Caco-2 (cell line): ENCODE measurements at regions not wholly inside any gene's neighbourhood (a gene's known extent, or its start where the extent isn't known, plus 50 kb on each side); places are given as distances from the start of the nearest gene placed in this dataset.

Experiments used
- BruUV-seq: library from RNA; stranded (reverse); fragments of 400-500 nt; replicated peaks from 2 replicates; lab custom pipeline; 2021; lab: Mats Ljungman, UMichigan
- CTCF ChIA-PET: fragments of 300-600 bp; sonication (Branson Sonifier 250); formaldehyde crosslinking; loops from one replicate; lab custom pipeline; 2022; ENCODE audit warnings: antibody characterized with exemption; lab: Charles Lee
- POLR2A ChIA-PET: fragments of 300-600 bp; sonication (Branson Sonifier 250); formaldehyde crosslinking; loops from one replicate; lab custom pipeline; 2022; ENCODE audit warnings: antibody characterized with exemption; lab: Charles Lee
- DNase-seq, 2 experiments: peaks; one replicate each; pipeline versions ENCODE4 v3.0.0 to v3.0.0-alpha.2; 2020 to 2022
- H3K27me3 ChIP-seq: replicated peaks from 2 replicates; pipeline ENCODE4 v1.6.0; 2011; ENCODE audit warnings: low read length; ENCODE audit not compliant: control insufficient read depth, insufficient read depth
- H3K36me3 ChIP-seq: 2 replicates; pipeline ENCODE4 v1.5.1; 2011; ENCODE audit warnings: low read length; ENCODE audit not compliant: control insufficient read depth, insufficient read depth
- H3K4me1 ChIP-seq: fragments of 250-450 bp; sonication (Bioruptor Pico); 2 replicates; pipeline ENCODE4 v1.5.1; 2020; ENCODE audit warnings: mild to moderate bottlenecking
- H3K4me3 ChIP-seq: 2 replicates; pipeline ENCODE4 v1.5.1; 2011; ENCODE audit warnings: low read depth, mild to moderate bottlenecking, control low read depth, low read length
- H3K9me3 ChIP-seq: fragments of 250-450 bp; sonication (Bioruptor Pico); 2 replicates; pipeline ENCODE4 v1.5.1; 2020; ENCODE audit warnings: mild to moderate bottlenecking, moderate library complexity
- H3K27ac Mint-ChIP-seq: one replicate; pipeline ENCODE4 v1.8.0; 2022; ENCODE audit warnings: mixed read lengths; ENCODE audit not compliant: unreplicated experiment
- H3K27me3 Mint-ChIP-seq: one replicate; pipeline ENCODE4 v1.8.0; 2022; ENCODE audit warnings: mixed read lengths; ENCODE audit not compliant: insufficient read depth, unreplicated experiment
- H3K36me3 Mint-ChIP-seq: one replicate; pipeline ENCODE4 v1.8.0; 2022; ENCODE audit warnings: mild to moderate bottlenecking, mixed read lengths; ENCODE audit not compliant: insufficient read depth, unreplicated experiment
- H3K4me1 Mint-ChIP-seq: one replicate; pipeline ENCODE4 v1.8.0; 2022; ENCODE audit warnings: low read depth, mixed read lengths; ENCODE audit not compliant: unreplicated experiment
- H3K4me3 Mint-ChIP-seq: one replicate; pipeline ENCODE4 v1.8.0; 2022; ENCODE audit warnings: mild to moderate bottlenecking, moderate library complexity, mixed read lengths; ENCODE audit not compliant: unreplicated experiment
- H3K9me3 Mint-ChIP-seq: one replicate; pipeline ENCODE4 v1.8.0; 2022; ENCODE audit warnings: mixed read lengths; ENCODE audit not compliant: unreplicated experiment
- intact Hi-C: fragments of 100-400 bp; cut with micrococcal nuclease; formaldehyde crosslinking; loops from one replicate; pipeline ENCODE4 v1.10.0; 2022; ENCODE audit not compliant: unreplicated experiment
- TF ChIP-seq, protein P1 (sequence below), 2 experiments: fragments of 200-600 bp in 1 of 2; IDR thresholded peaks; 1 replicate in 1 of 2; 2 replicates in 1 of 2; pipeline versions ENCODE4 v1.5.1 to v1.8.0; 2011 to 2022; ENCODE audit warnings: antibody characterized with exemption in 1 of 2, control low read depth in 1 of 2, inconsistent platforms in 1 of 2, low read depth in 1 of 2, low read length in 1 of 2, mild to moderate bottlenecking in 1 of 2, moderate library complexity in 1 of 2; ENCODE audit not compliant: insufficient read depth in 1 of 2, severe bottlenecking in 1 of 2, unreplicated experiment in 1 of 2

DNA sequence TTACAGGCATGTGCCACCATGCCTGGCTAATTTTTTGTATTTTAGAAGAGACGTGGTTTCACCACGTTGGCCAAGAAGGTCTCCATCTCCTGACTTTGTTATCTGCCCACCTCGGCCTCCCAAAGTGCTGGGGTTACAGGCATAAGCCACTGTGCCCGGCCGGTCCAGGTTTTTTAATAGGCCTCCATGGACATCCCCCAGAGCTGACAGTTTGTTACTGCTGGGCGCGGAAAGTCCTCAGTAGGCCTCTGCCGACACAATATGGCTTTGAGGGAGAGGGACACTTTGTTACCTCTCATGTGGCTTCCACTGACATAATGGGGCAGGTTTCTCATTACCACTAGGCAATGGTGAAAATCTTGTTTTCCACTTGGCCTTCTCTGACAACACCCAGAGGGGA, 152.0 kb downstream of the WNT7A start:
- H3K27ac Mint-ChIP-seq = no peak overlapping the region

DNA sequence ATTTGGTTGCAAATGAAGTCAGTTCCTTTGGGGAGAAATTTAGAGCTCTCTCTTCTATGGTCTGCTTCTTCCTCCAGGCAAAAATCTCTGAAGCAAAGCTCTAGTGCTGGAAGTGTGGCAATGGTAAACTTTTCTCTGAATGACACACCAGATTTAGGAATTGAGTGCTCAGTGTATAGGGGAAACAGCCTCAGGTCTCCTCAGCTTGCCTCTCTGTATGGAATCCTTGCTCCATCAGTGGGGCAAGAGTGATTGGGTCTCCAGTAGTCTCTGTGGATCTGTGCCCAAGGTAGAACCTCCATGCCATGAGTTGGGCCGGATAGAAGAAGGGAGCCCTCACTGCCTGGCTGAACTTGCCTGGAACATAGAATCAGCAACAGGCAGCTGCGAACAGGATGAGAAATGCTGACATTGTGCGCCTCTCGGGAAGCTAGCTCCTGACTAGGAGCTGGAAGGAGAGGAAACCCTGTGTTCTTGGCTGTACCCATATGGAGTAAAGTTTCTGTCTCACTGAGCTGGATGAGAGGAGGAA, 156.1 kb downstream of the WNT7A start:
- H3K27me3 ChIP-seq = no peaks in the 10 kb centered on the region
- no peak for DNase-seq
- peaks cover 13% of the 10 kb centered on the region for H3K9me3 Mint-ChIP-seq
- no peak overlapping the region for H3K27ac Mint-ChIP-seq
- TF ChIP-seq, protein P1, sequence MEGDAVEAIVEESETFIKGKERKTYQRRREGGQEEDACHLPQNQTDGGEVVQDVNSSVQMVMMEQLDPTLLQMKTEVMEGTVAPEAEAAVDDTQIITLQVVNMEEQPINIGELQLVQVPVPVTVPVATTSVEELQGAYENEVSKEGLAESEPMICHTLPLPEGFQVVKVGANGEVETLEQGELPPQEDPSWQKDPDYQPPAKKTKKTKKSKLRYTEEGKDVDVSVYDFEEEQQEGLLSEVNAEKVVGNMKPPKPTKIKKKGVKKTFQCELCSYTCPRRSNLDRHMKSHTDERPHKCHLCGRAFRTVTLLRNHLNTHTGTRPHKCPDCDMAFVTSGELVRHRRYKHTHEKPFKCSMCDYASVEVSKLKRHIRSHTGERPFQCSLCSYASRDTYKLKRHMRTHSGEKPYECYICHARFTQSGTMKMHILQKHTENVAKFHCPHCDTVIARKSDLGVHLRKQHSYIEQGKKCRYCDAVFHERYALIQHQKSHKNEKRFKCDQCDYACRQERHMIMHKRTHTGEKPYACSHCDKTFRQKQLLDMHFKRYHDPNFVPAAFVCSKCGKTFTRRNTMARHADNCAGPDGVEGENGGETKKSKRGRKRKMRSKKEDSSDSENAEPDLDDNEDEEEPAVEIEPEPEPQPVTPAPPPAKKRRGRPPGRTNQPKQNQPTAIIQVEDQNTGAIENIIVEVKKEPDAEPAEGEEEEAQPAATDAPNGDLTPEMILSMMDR (IDR thresholded peaks at IDR 0.05; ENCODE audit: insufficient read depth in 1 of 2, low read depth in 1 of 2, low read length in 1 of 2, severe bottlenecking in 1 of 2, unreplicated experiment in 1 of 2) = no peak
- H3K36me3 Mint-ChIP-seq = no peaks in the 10 kb centered on the region
- ChIA-PET POLR2A (interaction anchor here (0.6 kb wide), 1 partner anchor 72 kb away, joined by 3 read pairs; no protein-coding TSS in a partner anchor), CTCF (no interaction called here)
- H3K36me3 ChIP-seq = no peaks in the 10 kb centered on the region
- intact Hi-C loops = no loop called here
- no TSS peak for BruUV-seq
- H3K27me3 Mint-ChIP-seq = peaks cover 17% of the 10 kb centered on the region
- no peaks in the 10 kb centered on the region for H3K4me1 ChIP-seq
- no peaks in the 10 kb centered on the region for H3K4me1 Mint-ChIP-seq
- H3K4me3 ChIP-seq = no peak overlapping the region
- no peak overlapping the region for H3K4me3 Mint-ChIP-seq
- H3K9me3 ChIP-seq = peaks cover 10% of the 10 kb centered on the region; the same call in 1 of the 2 replicates

More for the DNA sequence above, 152.0 kb downstream of the WNT7A start:
- H3K9me3 Mint-ChIP-seq = peaks cover 2% of the 10 kb centered on the region
- no peaks in the 10 kb centered on the region for H3K4me1 Mint-ChIP-seq
- Histone ChIP-seq H3K27me3 (no peaks in the 10 kb centered on the region), H3K4me1 (no peaks in the 10 kb centered on the region), H3K4me3 (no peak overlapping the region), H3K9me3 (peaks cover under 1% of the 10 kb centered on the region; the same call in 1 of the 2 replicates), H3K36me3 (no peaks in the 10 kb centered on the region)
- CTCF ChIA-PET = no interaction called here
- peaks cover 37% of the 10 kb centered on the region for H3K27me3 Mint-ChIP-seq
- intact Hi-C loops = no loop called here
- BruUV-seq = no TSS peak
- TF ChIP-seq, protein P1 (IDR thresholded peaks at IDR 0.05; ENCODE audit: insufficient read depth in 1 of 2, low read depth in 1 of 2, low read length in 1 of 2, severe bottlenecking in 1 of 2, unreplicated experiment in 1 of 2) = no peak
- no peaks in the 10 kb centered on the region for H3K36me3 Mint-ChIP-seq
- no peak overlapping the region for H3K4me3 Mint-ChIP-seq
- DNase-seq = no peak
- POLR2A ChIA-PET = no interaction called here

DNA sequence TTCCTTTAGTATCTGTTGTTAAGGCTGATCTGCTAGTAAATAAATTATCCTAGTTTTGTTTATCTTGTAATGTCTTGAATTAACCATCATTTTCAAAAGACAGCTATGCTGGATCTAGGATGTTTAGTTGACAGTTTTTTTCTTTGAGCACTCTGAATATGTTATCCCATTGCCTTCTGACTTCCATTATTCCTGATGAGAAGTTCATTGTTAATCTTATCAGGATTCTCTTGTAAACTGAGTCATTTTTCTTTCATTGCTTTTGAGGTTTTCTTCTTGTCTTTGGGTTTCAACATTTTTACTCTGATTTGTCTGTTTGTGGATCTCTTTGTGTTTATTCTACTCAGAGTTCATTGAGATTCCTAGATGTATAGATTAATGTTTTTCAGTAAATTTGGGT, 157.7 kb downstream of the WNT7A start:
- ChIA-PET CTCF (no interaction called here), POLR2A (no interaction called here)
- no peak for DNase-seq
- Histone ChIP-seq H3K4me3 (no peak overlapping the region), H3K36me3 (no peaks in the 10 kb centered on the region), H3K27me3 (no peaks in the 10 kb centered on the region), H3K9me3 (peaks cover 10% of the 10 kb centered on the region; the same call in 1 of the 2 replicates), H3K4me1 (no peaks in the 10 kb centered on the region; the same call in 1 of the 2 replicates)
- H3K4me3 Mint-ChIP-seq = no peak overlapping the region
- no peak overlapping the region for H3K27ac Mint-ChIP-seq
- H3K27me3 Mint-ChIP-seq = peaks cover 12% of the 10 kb centered on the region
- H3K9me3 Mint-ChIP-seq = peaks cover 13% of the 10 kb centered on the region
- H3K36me3 Mint-ChIP-seq = no peaks in the 10 kb centered on the region
- intact Hi-C loops = no loop called here
- TF ChIP-seq, protein P1 (IDR thresholded peaks at IDR 0.05; ENCODE audit: insufficient read depth in 1 of 2, low read depth in 1 of 2, low read length in 1 of 2, severe bottlenecking in 1 of 2, unreplicated experiment in 1 of 2) = no peak
- BruUV-seq = no TSS peak
- no peaks in the 10 kb centered on the region for H3K4me1 Mint-ChIP-seq
